H1 (cell line): ENCODE measurements at regions not wholly inside any gene's neighbourhood (a gene's known extent, or its start where the extent isn't known, plus 50 kb on each side); places are given as distances from the start of the nearest gene placed in this dataset.

ENCODE experiments used
- ATF3 ChIP-seq: IDR thresholded peaks from 2 replicates; pipeline ENCODE4 v1.6.1; 2011; ENCODE audit warnings: low read depth, mild to moderate bottlenecking, low read length; ENCODE audit not compliant: insufficient read depth
- CHD7 ChIP-seq: fragments of 300-600 bp; sonication (generic); IDR thresholded peaks from 2 replicates; pipeline ENCODE4 v1.7.1; 2012; ENCODE audit warnings: low read length, moderate library complexity, mild to moderate bottlenecking, inconsistent platforms; ENCODE audit not compliant: insufficient replicate concordance
- TAF7 ChIP-seq: optimal IDR thresholded peaks from 2 replicates; pipeline ENCODE3; 2011; ENCODE audit warnings: low read depth, mild to moderate bottlenecking, inconsistent platforms, low read length, moderate library complexity, borderline replicate concordance

- TF ChIP-seq CHD7 (no peak), TAF7 (no peak), ATF3 (no peak)
These were observed 108.5 kb upstream of the SOX5 start (continued) for GRCh38 chr12:24057920-24058476.
